ENCODE measurements at regions not wholly inside any gene's neighbourhood (a gene's known extent, or its start where the extent isn't known, plus 50 kb on each side); places are given as distances from the start of the nearest gene placed in this dataset.

- WGBS (ENCODE audit: insufficient coverage, insufficient read length), result no CpG with 5 or more reads among the region's 7 CpGs
- Histone ChIP-seq H3K4me1 (ENCODE audit: control insufficient read depth, insufficient read depth, low read length) (peaks cover 6% of the 10 kb centered on the region), H3K36me3 (ENCODE audit: control insufficient read depth, insufficient read depth, low read length) (no peaks in the 10 kb centered on the region), H3K27ac (ENCODE audit: low read length) (no peak overlapping the region), H3K9me3 (ENCODE audit: control insufficient read depth, insufficient read depth, low read length) (no peaks in the 10 kb centered on the region), H3K4me3 (ENCODE audit: low read length) (no peak overlapping the region), H3K27me3 (ENCODE audit: control insufficient read depth, insufficient read depth, low read length) (no peaks in the 10 kb centered on the region)
- no peak for DNase-seq (ENCODE audit: low read depth, low spot score)
Observed at GRCh38 chr17:77537566-77537965, 396.8 kb downstream of the SEC14L1 start.

- H3K4me1 ChIP-seq (ENCODE audit: control insufficient read depth, insufficient read depth, low read length), result peaks cover 6% of the 10 kb centered on the region
- no peaks in the 10 kb centered on the region for H3K9me3 ChIP-seq (ENCODE audit: control insufficient read depth, insufficient read depth, low read length)
- no CpG with 5 or more reads among the region's 11 CpGs for WGBS (ENCODE audit: insufficient coverage, insufficient read length)
- no peak for DNase-seq (ENCODE audit: low read depth, low spot score)
- no peak overlapping the region for H3K27ac ChIP-seq (ENCODE audit: low read length)
- no peaks in the 10 kb centered on the region for H3K36me3 ChIP-seq (ENCODE audit: control insufficient read depth, insufficient read depth, low read length)
- H3K4me3 ChIP-seq (ENCODE audit: low read length), result no peak overlapping the region
- no peaks in the 10 kb centered on the region for H3K27me3 ChIP-seq (ENCODE audit: control insufficient read depth, insufficient read depth, low read length)
Observed at GRCh38 chr17:77540531-77540930, 399.8 kb downstream of the SEC14L1 start.

GRCh38 chr17:77540975-77541374 is 400.2 kb downstream of the SEC14L1 start:
- Histone ChIP-seq H3K4me3 (ENCODE audit: low read length) (no peak overlapping the region), H3K27ac (ENCODE audit: low read length) (no peak overlapping the region), H3K9me3 (ENCODE audit: control insufficient read depth, insufficient read depth, low read length) (no peaks in the 10 kb centered on the region), H3K27me3 (ENCODE audit: control insufficient read depth, insufficient read depth, low read length) (no peaks in the 10 kb centered on the region), H3K4me1 (ENCODE audit: control insufficient read depth, insufficient read depth, low read length) (peaks cover 6% of the 10 kb centered on the region), H3K36me3 (ENCODE audit: control insufficient read depth, insufficient read depth, low read length) (no peaks in the 10 kb centered on the region)
- WGBS (ENCODE audit: insufficient coverage, insufficient read length), result no CpG with 5 or more reads among the region's 15 CpGs
- no peak for DNase-seq (ENCODE audit: low read depth, low spot score)

GRCh38 chr17:77542011-77542410 is 401.2 kb downstream of the SEC14L1 start:
- no peak overlapping the region for H3K4me3 ChIP-seq (ENCODE audit: low read length)
- peaks cover 11% of the 10 kb centered on the region for H3K4me1 ChIP-seq (ENCODE audit: control insufficient read depth, insufficient read depth, low read length)
- H3K9me3 ChIP-seq (ENCODE audit: control insufficient read depth, insufficient read depth, low read length), result no peaks in the 10 kb centered on the region
- no CpG with 5 or more reads among the region's 1 CpG for WGBS (ENCODE audit: insufficient coverage, insufficient read length)
- no peaks in the 10 kb centered on the region for H3K27me3 ChIP-seq (ENCODE audit: control insufficient read depth, insufficient read depth, low read length)
- H3K27ac ChIP-seq (ENCODE audit: low read length), result no peak overlapping the region
- no peak for DNase-seq (ENCODE audit: low read depth, low spot score)
- no peaks in the 10 kb centered on the region for H3K36me3 ChIP-seq (ENCODE audit: control insufficient read depth, insufficient read depth, low read length)

- no peaks in the 10 kb centered on the region for H3K27me3 ChIP-seq (ENCODE audit: control insufficient read depth, insufficient read depth, low read length)
- peaks cover 11% of the 10 kb centered on the region for H3K4me1 ChIP-seq (ENCODE audit: control insufficient read depth, insufficient read depth, low read length)
- no peaks in the 10 kb centered on the region for H3K9me3 ChIP-seq (ENCODE audit: control insufficient read depth, insufficient read depth, low read length)
- DNase-seq (ENCODE audit: low read depth, low spot score), result peak; percentile 88
- H3K36me3 ChIP-seq (ENCODE audit: control insufficient read depth, insufficient read depth, low read length), result no peaks in the 10 kb centered on the region
- no peak overlapping the region for H3K4me3 ChIP-seq (ENCODE audit: low read length)
- WGBS (ENCODE audit: insufficient coverage, insufficient read length), result no CpG with 5 or more reads among the region's 13 CpGs
- no peak overlapping the region for H3K27ac ChIP-seq (ENCODE audit: low read length)
Observed at GRCh38 chr17:77542551-77543490, 402.1 kb downstream of the SEC14L1 start.

GRCh38 chr17:77543801-77544200 is 403.0 kb downstream of the SEC14L1 start:
- DNase-seq (ENCODE audit: low read depth, low spot score), result no peak
- no peaks in the 10 kb centered on the region for H3K27me3 ChIP-seq (ENCODE audit: control insufficient read depth, insufficient read depth, low read length)
- H3K4me1 ChIP-seq (ENCODE audit: control insufficient read depth, insufficient read depth, low read length), result peaks cover 11% of the 10 kb centered on the region
- no CpG with 5 or more reads among the region's 15 CpGs for WGBS (ENCODE audit: insufficient coverage, insufficient read length)
- H3K4me3 ChIP-seq (ENCODE audit: low read length), result no peak overlapping the region
- H3K27ac ChIP-seq (ENCODE audit: low read length), result no peak overlapping the region
- no peaks in the 10 kb centered on the region for H3K36me3 ChIP-seq (ENCODE audit: control insufficient read depth, insufficient read depth, low read length)
- H3K9me3 ChIP-seq (ENCODE audit: control insufficient read depth, insufficient read depth, low read length), result no peaks in the 10 kb centered on the region

GRCh38 chr17:77544347-77545110 is 403.8 kb downstream of the SEC14L1 start:
- Histone ChIP-seq H3K9me3 (ENCODE audit: control insufficient read depth, insufficient read depth, low read length) (no peaks in the 10 kb centered on the region), H3K4me1 (ENCODE audit: control insufficient read depth, insufficient read depth, low read length) (peaks cover 11% of the 10 kb centered on the region), H3K27ac (ENCODE audit: low read length) (no peak overlapping the region), H3K27me3 (ENCODE audit: control insufficient read depth, insufficient read depth, low read length) (no peaks in the 10 kb centered on the region), H3K36me3 (ENCODE audit: control insufficient read depth, insufficient read depth, low read length) (no peaks in the 10 kb centered on the region), H3K4me3 (ENCODE audit: low read length) (no peak overlapping the region)
- WGBS (ENCODE audit: insufficient coverage, insufficient read length), result no CpG with 5 or more reads among the region's 13 CpGs
- no peak for DNase-seq (ENCODE audit: low read depth, low spot score)

- no peak for DNase-seq (ENCODE audit: low read depth, low spot score)
- Histone ChIP-seq H3K27me3 (ENCODE audit: control insufficient read depth, insufficient read depth, low read length) (no peaks in the 10 kb centered on the region), H3K9me3 (ENCODE audit: control insufficient read depth, insufficient read depth, low read length) (no peaks in the 10 kb centered on the region), H3K27ac (ENCODE audit: low read length) (no peak overlapping the region), H3K36me3 (ENCODE audit: control insufficient read depth, insufficient read depth, low read length) (no peaks in the 10 kb centered on the region), H3K4me1 (ENCODE audit: control insufficient read depth, insufficient read depth, low read length) (peaks cover 7% of the 10 kb centered on the region), H3K4me3 (ENCODE audit: low read length) (no peak overlapping the region)
- no CpG with 5 or more reads among the region's 13 CpGs for WGBS (ENCODE audit: insufficient coverage, insufficient read length)
Observed at GRCh38 chr17:77546772-77547241, 406.0 kb downstream of the SEC14L1 start.

GRCh38 chr17:77548967-77549366 is 408.2 kb downstream of the SEC14L1 start:
- H3K27me3 ChIP-seq (ENCODE audit: control insufficient read depth, insufficient read depth, low read length), result no peaks in the 10 kb centered on the region

GRCh38 chr17:77549726-77550366 is 408.7 kb upstream of the TNRC6C start:
- Histone ChIP-seq H3K9me3 (ENCODE audit: control insufficient read depth, insufficient read depth, low read length) (no peaks in the 10 kb centered on the region), H3K36me3 (ENCODE audit: control insufficient read depth, insufficient read depth, low read length) (no peaks in the 10 kb centered on the region), H3K27me3 (ENCODE audit: control insufficient read depth, insufficient read depth, low read length) (no peaks in the 10 kb centered on the region), H3K4me3 (ENCODE audit: low read length) (no peak overlapping the region), H3K27ac (ENCODE audit: low read length) (no peak overlapping the region), H3K4me1 (ENCODE audit: control insufficient read depth, insufficient read depth, low read length) (peaks cover 4% of the 10 kb centered on the region)
- WGBS (ENCODE audit: insufficient coverage, insufficient read length), result no CpG with 5 or more reads among the region's 10 CpGs
- DNase-seq (ENCODE audit: low read depth, low spot score), result no peak

More at GRCh38 chr17:77548967-77549366, 408.2 kb downstream of the SEC14L1 start:
- H3K4me3 ChIP-seq (ENCODE audit: low read length), result no peak overlapping the region
- no CpG with 5 or more reads among the region's 5 CpGs for WGBS (ENCODE audit: insufficient coverage, insufficient read length)
- no peak overlapping the region for H3K27ac ChIP-seq (ENCODE audit: low read length)
- no peaks in the 10 kb centered on the region for H3K9me3 ChIP-seq (ENCODE audit: control insufficient read depth, insufficient read depth, low read length)
- peaks cover 4% of the 10 kb centered on the region for H3K4me1 ChIP-seq (ENCODE audit: control insufficient read depth, insufficient read depth, low read length)
- no peaks in the 10 kb centered on the region for H3K36me3 ChIP-seq (ENCODE audit: control insufficient read depth, insufficient read depth, low read length)
- DNase-seq (ENCODE audit: low read depth, low spot score), result no peak

Measured in iPS DF 6.9 (cell line).